GM13977 (cell line): ENCODE measurements at regions not wholly inside any gene's neighbourhood (a gene's known extent, or its start where the extent isn't known, plus 50 kb on each side); places are given as distances from the start of the nearest gene placed in this dataset.

Experiments used
- DNase-seq: peaks from one replicate; pipeline ENCODE4 v3.0.0; 2012; ENCODE audit warnings: low spot score
- in situ Hi-C: fragments of 300-500 bp; cut with MboI; formaldehyde crosslinking; loops from one replicate; pipeline ENCODE4 v1.12.0; 2022; ENCODE audit warnings: low sequenced_read_pairs, low pct_unique_long_range_greater_than_20kb, mixed read lengths, inconsistent platforms; ENCODE audit not compliant: unreplicated experiment
- TF ChIP-seq, protein P1 (sequence below): IDR thresholded peaks from 2 replicates; pipeline ENCODE4 v1.5.1; 2012; ENCODE audit warnings: mild to moderate bottlenecking, control low read depth; ENCODE audit not compliant: insufficient read depth; ENCODE audit errors: extremely low read depth, missing control alignments

DNA sequence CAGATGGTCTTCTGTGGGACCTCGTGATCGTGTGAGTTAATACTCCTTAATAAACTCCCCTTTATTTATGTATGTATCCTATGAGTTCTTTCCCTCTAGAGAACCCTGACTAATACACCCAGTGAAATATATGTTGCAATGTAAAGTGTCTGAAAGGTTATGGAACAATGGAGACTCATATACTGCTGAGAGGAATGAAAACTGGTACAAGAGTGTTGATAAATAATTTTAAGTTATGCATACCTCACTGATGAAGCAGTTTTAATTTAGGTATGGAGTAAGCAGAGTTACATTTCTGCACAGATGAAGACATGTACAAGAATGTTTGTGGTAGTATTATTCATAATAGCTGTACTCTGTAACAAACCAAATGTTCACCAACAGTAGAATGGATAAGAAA is 438.3 kb downstream of the TAF11L14 start:
- DNase-seq = no peak
- TF ChIP-seq, protein P1, sequence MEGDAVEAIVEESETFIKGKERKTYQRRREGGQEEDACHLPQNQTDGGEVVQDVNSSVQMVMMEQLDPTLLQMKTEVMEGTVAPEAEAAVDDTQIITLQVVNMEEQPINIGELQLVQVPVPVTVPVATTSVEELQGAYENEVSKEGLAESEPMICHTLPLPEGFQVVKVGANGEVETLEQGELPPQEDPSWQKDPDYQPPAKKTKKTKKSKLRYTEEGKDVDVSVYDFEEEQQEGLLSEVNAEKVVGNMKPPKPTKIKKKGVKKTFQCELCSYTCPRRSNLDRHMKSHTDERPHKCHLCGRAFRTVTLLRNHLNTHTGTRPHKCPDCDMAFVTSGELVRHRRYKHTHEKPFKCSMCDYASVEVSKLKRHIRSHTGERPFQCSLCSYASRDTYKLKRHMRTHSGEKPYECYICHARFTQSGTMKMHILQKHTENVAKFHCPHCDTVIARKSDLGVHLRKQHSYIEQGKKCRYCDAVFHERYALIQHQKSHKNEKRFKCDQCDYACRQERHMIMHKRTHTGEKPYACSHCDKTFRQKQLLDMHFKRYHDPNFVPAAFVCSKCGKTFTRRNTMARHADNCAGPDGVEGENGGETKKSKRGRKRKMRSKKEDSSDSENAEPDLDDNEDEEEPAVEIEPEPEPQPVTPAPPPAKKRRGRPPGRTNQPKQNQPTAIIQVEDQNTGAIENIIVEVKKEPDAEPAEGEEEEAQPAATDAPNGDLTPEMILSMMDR = no peak
- in situ Hi-C loops = no loop called here

DNA sequence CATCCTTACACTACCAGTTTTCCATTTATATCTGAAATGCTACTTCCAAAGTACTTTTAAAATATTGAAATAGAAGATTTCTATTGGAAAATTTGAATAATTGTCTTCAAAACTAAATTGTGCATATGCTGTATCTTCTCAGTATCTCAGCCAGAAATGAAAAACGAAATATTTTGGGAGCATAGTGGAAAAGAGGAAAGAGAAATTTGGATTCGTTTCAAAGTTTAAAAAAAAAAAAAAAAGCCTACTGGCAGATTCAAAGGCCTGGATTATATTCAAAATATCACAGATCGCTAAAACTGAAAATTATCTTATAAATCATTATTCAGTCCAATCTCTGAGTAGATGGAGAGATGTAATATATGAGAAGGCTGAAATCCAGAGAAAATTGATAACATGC is 440.7 kb downstream of the TAF11L14 start:
- in situ Hi-C loops = no loop called here
- TF ChIP-seq, protein P1 = no peak
- no peak for DNase-seq

DNA sequence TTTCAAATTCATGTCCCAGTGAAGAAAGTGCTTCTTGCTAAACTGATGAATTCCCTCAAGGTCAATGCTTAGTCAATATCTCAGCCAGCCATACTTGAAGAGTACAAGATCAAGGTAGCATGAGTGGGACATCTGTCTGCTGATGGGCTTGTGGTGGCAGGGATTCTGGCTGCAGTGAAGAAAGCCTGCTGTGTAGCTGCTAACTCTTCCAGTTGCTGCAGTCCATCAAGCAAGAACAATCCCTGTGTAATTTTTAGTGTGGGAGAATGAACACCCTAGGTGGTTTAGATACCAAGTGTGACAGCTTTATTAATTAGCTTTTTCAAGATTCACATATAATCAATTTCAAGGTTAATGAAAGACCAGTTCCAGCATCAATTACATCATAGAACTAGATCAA is 443.9 kb downstream of the TAF11L14 start:
- TF ChIP-seq, protein P1 = no peak
- in situ Hi-C loops = no loop called here

DNA sequence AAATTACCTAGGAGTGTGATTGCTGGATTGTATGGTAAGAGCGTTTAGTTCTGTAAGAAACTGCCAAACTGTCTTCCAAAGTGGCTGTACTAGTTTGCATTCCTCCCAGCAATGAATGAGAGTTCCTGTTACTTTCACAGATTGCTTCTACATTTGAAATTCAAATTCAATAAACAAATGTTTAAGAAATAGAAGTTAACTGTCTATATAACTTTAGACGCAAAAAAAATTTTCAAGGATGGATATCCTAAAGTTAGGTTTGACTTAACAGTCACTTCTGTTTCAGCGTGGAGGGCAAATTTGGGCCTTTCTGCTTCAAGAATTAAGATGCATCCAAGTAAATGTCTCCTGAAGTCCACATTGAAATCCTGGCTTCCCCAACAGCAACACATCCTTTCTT is 445.6 kb downstream of the TAF11L14 start:
- DNase-seq = no peak
- TF ChIP-seq, protein P1 = no peak
- in situ Hi-C loops = no loop called here

More for the DNA sequence above, 443.9 kb downstream of the TAF11L14 start:
- DNase-seq = no peak

DNA sequence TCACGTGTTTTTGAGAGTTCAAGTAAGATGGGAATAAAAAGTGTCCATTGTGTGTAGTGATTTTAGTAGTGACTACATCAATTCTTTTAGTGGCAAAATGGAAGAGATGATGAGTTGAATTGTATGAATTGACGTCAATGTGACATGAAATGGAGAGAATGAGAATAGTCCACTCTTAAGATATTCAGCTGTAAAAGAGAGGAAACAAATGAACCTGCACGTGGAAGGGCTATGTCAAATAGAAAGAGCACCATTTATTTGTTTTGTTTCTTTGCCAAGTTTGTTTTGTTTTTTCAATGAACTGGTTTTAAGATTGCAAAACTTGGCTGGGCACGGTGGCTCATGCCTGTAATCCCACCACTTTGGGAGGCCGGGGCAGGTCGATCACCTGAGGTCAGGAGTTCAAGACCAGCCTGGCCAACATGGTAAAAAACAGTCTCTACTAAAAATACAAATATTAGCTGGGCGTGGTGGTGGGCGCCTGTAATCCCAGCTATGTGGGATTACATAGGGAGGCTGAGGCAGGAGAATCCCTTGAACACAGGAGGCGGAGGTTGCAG is 453.8 kb downstream of the TAF11L14 start:
- TF ChIP-seq, protein P1 = no peak
- no peak for DNase-seq
- in situ Hi-C loops = no loop called here

DNA sequence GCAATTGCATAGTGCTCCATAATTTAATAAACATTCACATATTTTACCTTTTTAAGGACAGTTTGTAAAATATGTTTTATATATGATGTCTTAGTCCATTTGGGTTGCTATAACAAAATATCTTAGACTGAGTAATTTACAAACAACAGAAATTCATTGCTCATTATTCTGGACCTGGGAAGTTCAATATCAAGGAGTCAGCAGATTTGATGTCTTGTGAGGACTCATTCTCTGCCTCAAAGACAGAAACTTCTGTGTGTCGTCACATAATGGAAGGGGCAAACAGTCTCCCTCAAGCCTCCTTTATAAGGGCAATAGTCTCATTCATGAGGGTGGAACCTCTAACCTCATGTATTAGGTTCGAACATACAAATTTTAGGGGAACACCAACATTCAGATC is 455.9 kb downstream of the TAF11L14 start:
- no peak for DNase-seq
- TF ChIP-seq, protein P1 = no peak
- in situ Hi-C loops = no loop called here

DNA sequence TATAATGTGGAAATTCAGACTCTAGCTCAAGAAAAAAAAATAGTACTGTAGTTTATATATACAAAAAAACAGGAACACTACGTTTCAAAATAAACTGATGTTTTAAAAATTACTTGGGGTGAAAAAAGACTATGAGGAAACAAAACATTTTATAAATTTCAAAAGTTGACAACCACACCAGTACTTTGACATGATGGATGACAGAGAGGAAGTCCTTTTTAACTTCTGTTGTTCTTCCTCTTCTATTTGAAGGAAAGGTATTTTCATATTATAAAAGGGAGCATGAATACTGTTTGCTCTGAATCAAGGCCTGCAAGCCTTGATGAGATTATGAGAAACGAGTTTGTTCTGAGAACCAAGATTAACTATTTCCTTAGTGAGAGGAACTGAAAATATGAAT is 456.9 kb downstream of the TAF11L14 start:
- in situ Hi-C loops = no loop called here

More for the DNA sequence above, 456.9 kb downstream of the TAF11L14 start:
- TF ChIP-seq, protein P1 = no peak
- no peak for DNase-seq
